Activated CD4-positive, alpha-beta T cell treated with anti-CD3 and anti-CD28 coated beads, Interleukin-2, Interleukin-4, amounts not matched to agents 100 ng/mL and 50 ng/mL, durations not matched to agents 16 hours and 8 hours (primary cell): ENCODE measurements at regions not wholly inside any gene's neighbourhood (a gene's known extent, or its start where the extent isn't known, plus 50 kb on each side); places are given as distances from the start of the nearest gene placed in this dataset.
A peak's percentile ranks its signal among the peaks of the same experiment; 100 is the strongest.

Experiments
- DNase-seq: peaks from one replicate; pipeline ENCODE4 v3.0.0-alpha.2; 2020; ENCODE audit warnings: low spot score

GRCh38 chr2:180143633-180144337 lies 136.7 kb upstream of the CWC22 start:
- DNase-seq, result no peak

- DNase-seq, result no peak
Observed at GRCh38 chr2:180141600-180141999, 134.5 kb upstream of the CWC22 start.

- no peak for DNase-seq
Observed at GRCh38 chr2:180133736-180134135, 126.6 kb upstream of the CWC22 start.

GRCh38 chr2:180130403-180130802 lies 123.3 kb upstream of the CWC22 start:
- no peak for DNase-seq

- DNase-seq, result no peak
Observed at GRCh38 chr2:180128861-180129260, 121.8 kb upstream of the CWC22 start.

- peak; percentile 32 for DNase-seq
Observed at GRCh38 chr2:180125245-180125962, 118.3 kb upstream of the CWC22 start.

GRCh38 chr2:180124273-180125139 lies 117.4 kb upstream of the CWC22 start:
- peak; percentile 39 for DNase-seq

GRCh38 chr2:180122874-180123273 lies 115.8 kb upstream of the CWC22 start:
- no peak for DNase-seq

- no peak for DNase-seq
Observed at GRCh38 chr2:180115675-180116074, 108.6 kb upstream of the CWC22 start.

- DNase-seq, result no peak
Observed at GRCh38 chr2:180115269-180115668, 108.2 kb upstream of the CWC22 start.

- DNase-seq, result no peak
Observed at GRCh38 chr2:180111901-180112300, 104.8 kb upstream of the CWC22 start.

- DNase-seq, result no peak
Observed at GRCh38 chr2:180110469-180110868, 103.4 kb upstream of the CWC22 start.

- no peak for DNase-seq
Observed at GRCh38 chr2:180101846-180102245, 94.7 kb upstream of the CWC22 start.

GRCh38 chr2:180099308-180099707 lies 92.2 kb upstream of the CWC22 start:
- DNase-seq, result no peak

- DNase-seq, result no peak
Observed at GRCh38 chr2:180085144-180085543, 78.0 kb upstream of the CWC22 start.

GRCh38 chr2:180077295-180077906 lies 70.3 kb upstream of the CWC22 start:
- no peak for DNase-seq

- no peak for DNase-seq
Observed at GRCh38 chr2:180075870-180076269, 68.8 kb upstream of the CWC22 start.

GRCh38 chr2:180071797-180072196 lies 64.7 kb upstream of the CWC22 start:
- no peak for DNase-seq

- DNase-seq, result no peak
Observed at GRCh38 chr2:180063494-180064092, 56.5 kb upstream of the CWC22 start.

- no peak for DNase-seq
Observed at GRCh38 chr2:180062178-180062577, 55.1 kb upstream of the CWC22 start.

GRCh38 chr2:180061546-180061945 lies 54.4 kb upstream of the CWC22 start:
- no peak for DNase-seq

GRCh38 chr2:180061085-180061484 lies 54.0 kb upstream of the CWC22 start:
- no peak for DNase-seq
